ENCODE measurements at regions not wholly inside any gene's neighbourhood (a gene's known extent, or its start where the extent isn't known, plus 50 kb on each side); places are given as distances from the start of the nearest gene placed in this dataset.

- TF ChIP-seq CTCF (conservative IDR thresholded peaks at IDR 0.05): no peak
- TF ChIP-seq EZH2 (IDR thresholded peaks at IDR 0.05; ENCODE audit: low read depth): no peak
Measured at GRCh38 chr5:176155922-176156359, 82.3 kb upstream of the SIMC1 start.

Measured in PC-9 (cell line).